A549 (cell line): ENCODE measurements at regions not wholly inside any gene's neighbourhood (a gene's known extent, or its start where the extent isn't known, plus 50 kb on each side); places are given as distances from the start of the nearest gene placed in this dataset.

Experiments used
- ATAC-seq, 2 experiments: fragments of 200-7000 bp in 1 of 2; fragments of >200 bp in 1 of 2; cut with Nextera tagmentation in 1 of 2; cut with Tn5 transposase in 1 of 2; 3 replicates each; pipeline versions ENCODE4 v1.8.0 to v1.9.1; 2018 to 2020; ENCODE audit warnings: mild to moderate bottlenecking in 1 of 2, moderate library complexity in 1 of 2
- CTCF ChIA-PET: fragments of 300-600 bp; sonication (Branson Sonifier 250); formaldehyde crosslinking; extraction: SDS; loops from one replicate; lab custom pipeline; 2021; ENCODE audit warnings: antibody characterized with exemption, inconsistent platforms; lab: Yijun Ruan, JAX
- POLR2A ChIA-PET: fragments of 350-600 bp; formaldehyde crosslinking; extraction: SDS; loops from one replicate; lab custom pipeline; 2021; ENCODE audit warnings: antibody characterized with exemption, inconsistent platforms; lab: Yijun Ruan, JAX
- DNase-seq, 2 experiments: peaks; one replicate each; pipeline versions ENCODE4 v3.0.0 to v3.0.0-alpha.2; 2011 to 2016; ENCODE audit warnings: low read depth in 1 of 2, low spot score in 1 of 2
- FAIRE-seq: peaks from 2 replicates; lab custom pipeline; 2011; peaks lifted over from hg19 to GRCh38; lab: Jason Lieb, UNC
- H3K27ac ChIP-seq, 2 experiments: fragments of >200 bp; sonication (Bioruptor Twin); formaldehyde crosslinking; 3 replicates each; pipeline ENCODE4 v1.5.1; 2016 to 2017
- H3K4me1 ChIP-seq: fragments of >200 bp; sonication (Bioruptor Twin); formaldehyde crosslinking; 3 replicates; pipeline ENCODE4 v1.6.1; 2016
- H3K4me2 ChIP-seq: fragments of >200 bp; sonication (Bioruptor Twin); formaldehyde crosslinking; 3 replicates; pipeline ENCODE4 v1.6.1; 2016
- H3K4me3 ChIP-seq: fragments of >200 bp; sonication (Bioruptor Twin); formaldehyde crosslinking; 3 replicates; pipeline ENCODE4 v1.5.1; 2016
- H3K9me3 ChIP-seq: fragments of >200 bp; sonication (Bioruptor Twin); formaldehyde crosslinking; 3 replicates; pipeline ENCODE4 v1.6.1; 2016
- EP300 ChIP-seq, 2 experiments: fragments of >200 bp; sonication (Bioruptor Twin); formaldehyde crosslinking; IDR thresholded peaks; 2 replicates in 1 of 2; 3 replicates in 1 of 2; pipeline ENCODE4 v1.6.1; 2016 to 2017
- ESRRA ChIP-seq: fragments of 150-350 bp; IDR thresholded peaks from 2 replicates; pipeline ENCODE4 v1.6.1; 2014; ENCODE audit warnings: mild to moderate bottlenecking, low read length, borderline replicate concordance
- FOSB ChIP-seq: fragments of 250-450 bp; sonication (Bioruptor Pico); IDR thresholded peaks from 2 replicates; pipeline ENCODE4 v1.5.0; 2020; ENCODE audit warnings: mild to moderate bottlenecking, moderate library complexity
- FOXS1 ChIP-seq: fragments of 250-450 bp; sonication (Bioruptor Pico); IDR thresholded peaks from 2 replicates; pipeline ENCODE4 v1.5.0; 2020; ENCODE audit warnings: mild to moderate bottlenecking, moderate library complexity
- GATA3 ChIP-seq: IDR thresholded peaks from 2 replicates; pipeline ENCODE4 v1.6.1; 2012; ENCODE audit warnings: borderline replicate concordance
- HDAC2 ChIP-seq: fragments of 200-600 bp; sonication (generic); IDR thresholded peaks from 2 replicates; pipeline ENCODE4 v1.6.1; 2016
- HEYL ChIP-seq: fragments of 250-450 bp; sonication (Bioruptor Pico); IDR thresholded peaks from 2 replicates; pipeline ENCODE4 v1.8.0; 2021; ENCODE audit warnings: mild to moderate bottlenecking, moderate library complexity
- HOXA7 ChIP-seq: fragments of 250-450 bp; sonication (Bioruptor Pico); IDR thresholded peaks from 2 replicates; pipeline ENCODE4 v1.5.0; 2020; ENCODE audit warnings: mild to moderate bottlenecking, moderate library complexity
- HOXB13 ChIP-seq: fragments of 250-450 bp; sonication (Bioruptor Pico); IDR thresholded peaks from 2 replicates; pipeline ENCODE4 v1.5.0; 2020; ENCODE audit warnings: low read depth, mild to moderate bottlenecking, moderate library complexity
- JUN ChIP-seq, 2 experiments: fragments of >200 bp; sonication (Bioruptor Twin); formaldehyde crosslinking; IDR thresholded peaks; 2 replicates in 1 of 2; 3 replicates in 1 of 2; pipeline ENCODE4 v1.6.1; 2016 to 2017
- MAFK ChIP-seq: fragments of 450-650 bp; IDR thresholded peaks from 2 replicates; pipeline ENCODE4 v1.6.1; 2014; ENCODE audit not compliant: partially characterized antibody
- MAX ChIP-seq: IDR thresholded peaks from 2 replicates; pipeline ENCODE4 v1.6.1; 2012
- MAZ ChIP-seq: fragments of 150-350 bp; IDR thresholded peaks from 2 replicates; pipeline ENCODE4 v1.6.1; 2014; ENCODE audit warnings: antibody characterized with exemption, low read depth, low read length, borderline replicate concordance
- NPAS2 ChIP-seq: fragments of 250-450 bp; sonication (Bioruptor Pico); IDR thresholded peaks from 2 replicates; pipeline ENCODE4 v1.8.0; 2022; ENCODE audit warnings: mild to moderate bottlenecking, moderate library complexity, borderline replicate concordance
- RAD21 ChIP-seq, 2 experiments: fragments of >200 bp in 1 of 2; sonication (Bioruptor Twin) in 1 of 2; formaldehyde crosslinking in 1 of 2; IDR thresholded peaks in 1 of 2; conservative IDR thresholded peaks in 1 of 2; 2 replicates in 1 of 2; 3 replicates in 1 of 2; pipeline ENCODE4 v1.6.1; 2012 to 2018; ENCODE audit warnings: inconsistent platforms in 1 of 2
- RARB ChIP-seq: fragments of 250-450 bp; sonication (Bioruptor Pico); IDR thresholded peaks from 2 replicates; pipeline ENCODE4 v1.8.0; 2021; ENCODE audit warnings: mild to moderate bottlenecking, moderate library complexity
- RCOR1 ChIP-seq: fragments of 150-350 bp; IDR thresholded peaks from 2 replicates; pipeline ENCODE4 v1.6.1; 2014; ENCODE audit warnings: antibody characterized with exemption, low read length, low read depth
- RFX5 ChIP-seq: fragments of 450-650 bp; IDR thresholded peaks from 2 replicates; pipeline ENCODE4 v1.7.1; 2014; ENCODE audit warnings: antibody characterized with exemption, mild to moderate bottlenecking, moderate library complexity
- SMC3 ChIP-seq: fragments of >200 bp; sonication (Bioruptor Twin); formaldehyde crosslinking; IDR thresholded peaks from 3 replicates; pipeline ENCODE4 v1.6.1; 2018; ENCODE audit warnings: inconsistent platforms
- SREBF2 ChIP-seq: fragments of 450-650 bp; IDR thresholded peaks from 2 replicates; pipeline ENCODE4 v1.6.1; 2014; ENCODE audit warnings: mild to moderate bottlenecking, moderate library complexity
- ZFP36 ChIP-seq: fragments of 450-650 bp; IDR thresholded peaks from 2 replicates; pipeline ENCODE4 v1.6.1; 2014; ENCODE audit warnings: borderline replicate concordance; ENCODE audit not compliant: partially characterized antibody
- WGBS: methylation state at CpG from one replicate; pipeline ENCODE4 v1.1.6; 2017; ENCODE audit errors: missing lambda C conversion rate; 5-methylcytosine and 5-hydroxymethylcytosine counted together
- TF ChIP-seq, protein P1 (sequence below): fragments of 450-650 bp; IDR thresholded peaks from 2 replicates; pipeline ENCODE4 v1.6.1; 2014; ENCODE audit warnings: antibody characterized with exemption
- TF ChIP-seq, protein P2 (sequence below): fragments of 200-600 bp; sonication (generic); IDR thresholded peaks from 2 replicates; pipeline ENCODE4 v1.6.1; 2016; ENCODE audit warnings: antibody characterized with exemption, mild to moderate bottlenecking, moderate library complexity

GRCh38 chr11:83371489-83371888, 85.3 kb upstream of the CCDC90B start:
- ATAC-seq, result no peak
- FAIRE-seq, result no peak
- H3K4me3 ChIP-seq, result no peak overlapping the region
- no peaks in the 10 kb centered on the region for H3K4me1 ChIP-seq
- TF ChIP-seq RAD21 (conservative IDR thresholded peaks at IDR 0.05 in 1 of 2, IDR thresholded peaks at IDR 0.05 in 1 of 2) (no peak), MAX (no peak), JUN (IDR thresholded peaks at IDR 0.05) (no peak), HEYL (CRISPR knock-in tag) (no peak), RFX5 (no peak), HOXA7 (CRISPR knock-in tag) (no peak), NPAS2 (CRISPR knock-in tag) (no peak), MAFK (no peak), MAZ (no peak), SMC3 (no peak), GATA3 (no peak), ZFP36 (no peak), SREBF2 (no peak), ESRRA (no peak)
- TF ChIP-seq, protein P1, sequence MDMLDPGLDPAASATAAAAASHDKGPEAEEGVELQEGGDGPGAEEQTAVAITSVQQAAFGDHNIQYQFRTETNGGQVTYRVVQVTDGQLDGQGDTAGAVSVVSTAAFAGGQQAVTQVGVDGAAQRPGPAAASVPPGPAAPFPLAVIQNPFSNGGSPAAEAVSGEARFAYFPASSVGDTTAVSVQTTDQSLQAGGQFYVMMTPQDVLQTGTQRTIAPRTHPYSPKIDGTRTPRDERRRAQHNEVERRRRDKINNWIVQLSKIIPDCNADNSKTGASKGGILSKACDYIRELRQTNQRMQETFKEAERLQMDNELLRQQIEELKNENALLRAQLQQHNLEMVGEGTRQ, result no peak
- TF ChIP-seq, protein P2, sequence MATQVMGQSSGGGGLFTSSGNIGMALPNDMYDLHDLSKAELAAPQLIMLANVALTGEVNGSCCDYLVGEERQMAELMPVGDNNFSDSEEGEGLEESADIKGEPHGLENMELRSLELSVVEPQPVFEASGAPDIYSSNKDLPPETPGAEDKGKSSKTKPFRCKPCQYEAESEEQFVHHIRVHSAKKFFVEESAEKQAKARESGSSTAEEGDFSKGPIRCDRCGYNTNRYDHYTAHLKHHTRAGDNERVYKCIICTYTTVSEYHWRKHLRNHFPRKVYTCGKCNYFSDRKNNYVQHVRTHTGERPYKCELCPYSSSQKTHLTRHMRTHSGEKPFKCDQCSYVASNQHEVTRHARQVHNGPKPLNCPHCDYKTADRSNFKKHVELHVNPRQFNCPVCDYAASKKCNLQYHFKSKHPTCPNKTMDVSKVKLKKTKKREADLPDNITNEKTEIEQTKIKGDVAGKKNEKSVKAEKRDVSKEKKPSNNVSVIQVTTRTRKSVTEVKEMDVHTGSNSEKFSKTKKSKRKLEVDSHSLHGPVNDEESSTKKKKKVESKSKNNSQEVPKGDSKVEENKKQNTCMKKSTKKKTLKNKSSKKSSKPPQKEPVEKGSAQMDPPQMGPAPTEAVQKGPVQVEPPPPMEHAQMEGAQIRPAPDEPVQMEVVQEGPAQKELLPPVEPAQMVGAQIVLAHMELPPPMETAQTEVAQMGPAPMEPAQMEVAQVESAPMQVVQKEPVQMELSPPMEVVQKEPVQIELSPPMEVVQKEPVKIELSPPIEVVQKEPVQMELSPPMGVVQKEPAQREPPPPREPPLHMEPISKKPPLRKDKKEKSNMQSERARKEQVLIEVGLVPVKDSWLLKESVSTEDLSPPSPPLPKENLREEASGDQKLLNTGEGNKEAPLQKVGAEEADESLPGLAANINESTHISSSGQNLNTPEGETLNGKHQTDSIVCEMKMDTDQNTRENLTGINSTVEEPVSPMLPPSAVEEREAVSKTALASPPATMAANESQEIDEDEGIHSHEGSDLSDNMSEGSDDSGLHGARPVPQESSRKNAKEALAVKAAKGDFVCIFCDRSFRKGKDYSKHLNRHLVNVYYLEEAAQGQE, result no peak
- no peak overlapping the region for H3K4me2 ChIP-seq
- POLR2A ChIA-PET, result no interaction called here
- H3K27ac ChIP-seq, result no peak overlapping the region
- CTCF ChIA-PET, result no interaction called here
- peaks cover 4% of the 10 kb centered on the region; the same call in 1 of the 3 replicates for H3K9me3 ChIP-seq
- DNase-seq, result no peak

DNA sequence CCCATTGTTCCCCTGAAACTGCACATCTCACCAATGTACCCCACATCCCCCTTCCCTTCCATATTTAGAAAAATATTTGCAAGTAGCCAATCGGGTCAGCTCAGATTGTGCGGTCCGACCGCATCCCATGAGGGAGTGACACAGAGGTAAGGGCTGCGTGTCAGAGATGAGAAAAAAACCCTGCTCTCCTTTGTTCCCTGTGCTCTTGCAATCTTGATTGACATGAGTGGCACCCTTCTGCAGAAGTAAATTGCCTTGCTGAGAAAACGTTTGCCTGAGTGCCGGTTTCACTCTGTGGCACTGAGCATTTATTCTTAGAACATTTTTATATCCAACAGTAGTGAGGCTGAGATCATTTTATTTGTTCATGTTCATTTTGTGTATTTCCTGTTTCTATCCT, 81.6 kb upstream of the CCDC90B start:
- 56% methylated on average over 7 of the region's 7 CpGs for WGBS
- ChIA-PET CTCF (no interaction called here), POLR2A (no interaction called here)
- Histone ChIP-seq H3K4me2 (no peak overlapping the region), H3K4me3 (no peak overlapping the region), H3K27ac (no peak overlapping the region), H3K9me3 (peaks cover 4% of the 10 kb centered on the region; the same call in 1 of the 3 replicates), H3K4me1 (no peaks in the 10 kb centered on the region)
- TF ChIP-seq HOXB13 (CRISPR knock-in tag) (no peak), RCOR1 (no peak), FOSB (CRISPR knock-in tag) (no peak), RARB (CRISPR knock-in tag) (no peak), EP300 (IDR thresholded peaks at IDR 0.05) (no peak), HDAC2 (no peak), JUN (IDR thresholded peaks at IDR 0.05) (no peak), FOXS1 (CRISPR knock-in tag) (no peak)
- ATAC-seq, result no peak
- DNase-seq, result no peak
- FAIRE-seq, result no peak
